Renal cortex interstitium (tissue), 11 donors: ENCODE measurements at regions not wholly inside any gene's neighbourhood (a gene's known extent, or its start where the extent isn't known, plus 50 kb on each side); places are given as distances from the start of the nearest gene placed in this dataset.

ENCODE experiments used
- DNase-seq, 11 donors: peaks; one replicate each; pipeline ENCODE4 v3.0.0-alpha.2; 2013; ENCODE audit warnings: low read depth in 9 of 11, low spot score in 4 of 11; ENCODE audit errors: extremely low read depth in 1 of 11

- no peak for DNase-seq
These were observed 73.9 kb downstream of the PDGFA start for GRCh38 chr7:445563-446288.

GRCh38 chr7:446289-446935, 73.2 kb downstream of the PDGFA start:
- no peak for DNase-seq
